SU-DHL-6 (cell line): ENCODE measurements at regions not wholly inside any gene's neighbourhood (a gene's known extent, or its start where the extent isn't known, plus 50 kb on each side); places are given as distances from the start of the nearest gene placed in this dataset.

Source experiments
- H2AFZ ChIP-seq: fragments of 200-600 bp; sonication (generic); 2 replicates; pipeline ENCODE4 v1.6.1; 2014; ENCODE audit warnings: low read depth, mild to moderate bottlenecking, moderate library complexity, mixed read lengths, antibody characterized with exemption, low read length; ENCODE audit not compliant: severe bottlenecking
- H3F3A ChIP-seq: fragments of 200-600 bp; shearing (Covaris generic); 2 replicates; pipeline ENCODE4 v1.6.0; 2016; ENCODE audit warnings: antibody characterized with exemption, mild to moderate bottlenecking; ENCODE audit not compliant: insufficient read depth
- H3K27ac ChIP-seq: fragments of 200-600 bp; sonication (generic); 2 replicates; pipeline ENCODE4 v1.5.1; 2016; ENCODE audit warnings: low read depth, mild to moderate bottlenecking, low read length, moderate library complexity, mixed read lengths
- H3K27me3 ChIP-seq: fragments of 200-600 bp; sonication (generic), shearing (Covaris generic); 2 replicates; pipeline ENCODE4 v1.6.0; 2014; ENCODE audit warnings: mild to moderate bottlenecking, low read length
- H3K36me3 ChIP-seq: fragments of 200-600 bp; sonication (generic); 2 replicates; pipeline ENCODE4 v1.6.1; 2014; ENCODE audit warnings: mild to moderate bottlenecking, low read length, mixed read lengths
- H3K4me2 ChIP-seq: fragments of 300-600, 200-600 bp; shearing (Covaris generic), sonication (generic); 2 replicates; pipeline ENCODE4 v1.6.0; 2014; ENCODE audit warnings: low read length, low read depth, mild to moderate bottlenecking; ENCODE audit not compliant: poor library complexity, severe bottlenecking
- H3K4me3 ChIP-seq: fragments of 200-600 bp; sonication (generic); 2 replicates; pipeline ENCODE4 v1.5.1; 2014; ENCODE audit warnings: antibody characterized with exemption, low read length, mild to moderate bottlenecking, mixed read lengths; ENCODE audit not compliant: insufficient read depth, poor library complexity, severe bottlenecking
- H3K79me2 ChIP-seq: fragments of 200-600 bp; sonication (generic); 2 replicates; pipeline ENCODE4 v1.6.1; 2014; ENCODE audit warnings: mild to moderate bottlenecking, low read length, moderate library complexity; ENCODE audit not compliant: insufficient read depth
- H3K9ac ChIP-seq: fragments of 200-600 bp; sonication (generic); 2 replicates; pipeline ENCODE4 v1.7.0; 2014; ENCODE audit warnings: mild to moderate bottlenecking, low read length
- H3K9me2 ChIP-seq: fragments of 200-600 bp; sonication (generic); replicated peaks from 2 replicates; pipeline ENCODE4 v1.6.1; 2014; ENCODE audit warnings: low read length; ENCODE audit not compliant: insufficient read depth
- H3K9me3 ChIP-seq: fragments of 200-600 bp; sonication (generic); 2 replicates; pipeline ENCODE4 v1.6.1; 2014; ENCODE audit warnings: low read length, mixed read lengths; ENCODE audit not compliant: insufficient read depth
- H4K20me1 ChIP-seq: fragments of 200-600 bp; sonication (generic); 2 replicates; pipeline ENCODE4 v1.6.1; 2014; ENCODE audit warnings: low read depth, mild to moderate bottlenecking, antibody characterized with exemption, low read length, moderate library complexity, mixed read lengths
- CTCF ChIP-seq: fragments of 200-600 bp; sonication (generic); IDR thresholded peaks from one replicate; pipeline ENCODE4 v1.5.1; 2017; ENCODE audit warnings: antibody characterized with exemption, mild to moderate bottlenecking, low read length, moderate library complexity; ENCODE audit not compliant: insufficient read depth, poor library complexity, severe bottlenecking
- EZH2phosphoT487 ChIP-seq: fragments of 200-600 bp; sonication (generic), shearing (Covaris generic); conservative IDR thresholded peaks from 2 replicates; pipeline ENCODE4 v1.6.1; 2018; ENCODE audit warnings: mild to moderate bottlenecking, antibody characterized with exemption, low read length, moderate library complexity, mixed read lengths

GRCh38 chr14:85154714-85155113, 375.2 kb upstream of the FLRT2 start:
- Histone ChIP-seq H3K9me3 (no peaks in the 10 kb centered on the region), H3K79me2 (no peaks in the 10 kb centered on the region), H3K27ac (no peak overlapping the region), H3K4me2 (no peak overlapping the region), H4K20me1 (no peaks in the 10 kb centered on the region), H3K27me3 (no peaks in the 10 kb centered on the region), H3K4me3 (no peak overlapping the region), H3K9me2 (no peaks in the 10 kb centered on the region), H3K36me3 (no peaks in the 10 kb centered on the region), H3K9ac (no peak overlapping the region), H2AFZ (no peak overlapping the region), H3F3A (no peaks in the 10 kb centered on the region)
- TF ChIP-seq CTCF (no peak), EZH2phosphoT487 (no peak)

GRCh38 chr14:85156319-85156718, 373.6 kb upstream of the FLRT2 start:
- no peak overlapping the region for H2AFZ ChIP-seq
- no peak for TF ChIP-seq CTCF
- no peak for TF ChIP-seq EZH2phosphoT487

GRCh38 chr14:85159726-85160125, 370.2 kb upstream of the FLRT2 start:
- no peak for TF ChIP-seq EZH2phosphoT487
- no peak for TF ChIP-seq CTCF
- H3K36me3 ChIP-seq = no peaks in the 10 kb centered on the region

More at GRCh38 chr14:85156319-85156718, 373.6 kb upstream of the FLRT2 start:
- Histone ChIP-seq H3K79me2 (no peaks in the 10 kb centered on the region), H3K27me3 (no peaks in the 10 kb centered on the region), H3K36me3 (no peaks in the 10 kb centered on the region), H3K9ac (no peak overlapping the region), H3K27ac (no peak overlapping the region), H4K20me1 (no peaks in the 10 kb centered on the region), H3F3A (no peaks in the 10 kb centered on the region), H3K4me2 (no peak overlapping the region), H3K4me3 (no peak overlapping the region), H3K9me3 (no peaks in the 10 kb centered on the region), H3K9me2 (no peaks in the 10 kb centered on the region)

More at GRCh38 chr14:85159726-85160125, 370.2 kb upstream of the FLRT2 start:
- Histone ChIP-seq H3K27ac (no peak overlapping the region), H3F3A (no peaks in the 10 kb centered on the region), H3K79me2 (no peaks in the 10 kb centered on the region), H3K9me2 (no peaks in the 10 kb centered on the region), H4K20me1 (no peaks in the 10 kb centered on the region), H3K4me3 (no peak overlapping the region), H3K9ac (no peak overlapping the region), H3K27me3 (no peaks in the 10 kb centered on the region), H3K9me3 (no peaks in the 10 kb centered on the region), H2AFZ (no peak overlapping the region), H3K4me2 (no peak overlapping the region)
